OCI-LY1 (cell line): ENCODE measurements at regions not wholly inside any gene's neighbourhood (a gene's known extent, or its start where the extent isn't known, plus 50 kb on each side); places are given as distances from the start of the nearest gene placed in this dataset.
A peak's percentile ranks its signal among the peaks of the same experiment; 100 is the strongest.

Experiments used
- H2AFZ ChIP-seq: fragments of 200-600 bp; sonication (generic), shearing (Covaris generic); 2 replicates; pipeline ENCODE4 v1.6.0; 2014; ENCODE audit warnings: antibody characterized with exemption, mild to moderate bottlenecking, low read length
- H3F3A ChIP-seq: fragments of 200-600 bp; sonication (generic), shearing (Covaris generic); 2 replicates; pipeline ENCODE4 v1.6.0; 2014; ENCODE audit warnings: mild to moderate bottlenecking, antibody characterized with exemption, low read length, moderate library complexity; ENCODE audit not compliant: insufficient read depth
- H3K27ac ChIP-seq: fragments of 200-600 bp; sonication (generic); 2 replicates; pipeline ENCODE4 v1.5.1; 2014; ENCODE audit warnings: low read length, mixed run types, mild to moderate bottlenecking, low read depth; ENCODE audit not compliant: poor library complexity, severe bottlenecking
- H3K27me3 ChIP-seq: fragments of 200-600 bp; sonication (generic); 2 replicates; pipeline ENCODE4 v1.6.0; 2014; ENCODE audit warnings: antibody characterized with exemption, mild to moderate bottlenecking, low read length, moderate library complexity; ENCODE audit not compliant: insufficient read depth
- H3K36me3 ChIP-seq: fragments of 200-600 bp; sonication (generic); 2 replicates; pipeline ENCODE4 v1.6.1; 2014; ENCODE audit warnings: mild to moderate bottlenecking, antibody characterized with exemption, low read length, moderate library complexity, mixed read lengths; ENCODE audit not compliant: insufficient read depth
- H3K4me1 ChIP-seq: fragments of 200-600 bp; sonication (generic); 2 replicates; pipeline ENCODE4 v1.5.1; 2014; ENCODE audit warnings: mild to moderate bottlenecking, low read length, moderate library complexity; ENCODE audit not compliant: insufficient read depth, severe bottlenecking
- H3K4me2 ChIP-seq: fragments of 200-600 bp; sonication (generic), shearing (Covaris generic); 2 replicates; pipeline ENCODE4 v1.6.1; 2014; ENCODE audit warnings: low read length
- H3K4me3 ChIP-seq: fragments of 200-600 bp; sonication (generic); 2 replicates; pipeline ENCODE4 v1.5.1; 2014; ENCODE audit warnings: low read length, low read depth, mild to moderate bottlenecking, mixed read lengths; ENCODE audit not compliant: poor library complexity, severe bottlenecking
- H3K79me2 ChIP-seq: fragments of 200-600 bp; shearing (Covaris generic); 2 replicates; pipeline ENCODE4 v1.6.1; 2016; ENCODE audit warnings: mixed run types, low read length, mixed read lengths; ENCODE audit not compliant: insufficient read depth
- H3K9ac ChIP-seq: fragments of 200-600 bp; sonication (generic), shearing (Covaris generic); 2 replicates; pipeline ENCODE4 v1.6.1; 2014; ENCODE audit warnings: mild to moderate bottlenecking, low read length, mixed read lengths
- H3K9me2 ChIP-seq: fragments of 200-600 bp; sonication (generic), shearing (Covaris generic); 2 replicates; pipeline ENCODE4 v1.6.1; 2014; ENCODE audit warnings: low read depth, mild to moderate bottlenecking, low read length, mixed read lengths
- H3K9me3 ChIP-seq: fragments of 200-600 bp; shearing (Covaris generic); 2 replicates; pipeline ENCODE4 v1.6.1; 2014; ENCODE audit warnings: low read length, mixed read lengths
- H4K20me1 ChIP-seq: fragments of 200-600 bp; sonication (generic), shearing (Covaris generic); 2 replicates; pipeline ENCODE4 v1.6.0; 2016; ENCODE audit warnings: mild to moderate bottlenecking, low read length; ENCODE audit not compliant: insufficient read depth
- EZH2 ChIP-seq: fragments of 200-600 bp; sonication (generic), shearing (Covaris generic); IDR thresholded peaks from 2 replicates; pipeline ENCODE4 v1.8.0; 2017; ENCODE audit warnings: borderline replicate concordance, mixed run types, mild to moderate bottlenecking, antibody characterized with exemption, low read length, moderate library complexity, mixed read lengths
- TF ChIP-seq, protein P1 (sequence below): fragments of 200-600 bp; sonication (generic), shearing (Covaris generic); IDR thresholded peaks from 2 replicates; pipeline ENCODE4 v1.5.1; 2017; ENCODE audit warnings: mild to moderate bottlenecking, antibody characterized with exemption, low read length, moderate library complexity, mixed read lengths

DNA sequence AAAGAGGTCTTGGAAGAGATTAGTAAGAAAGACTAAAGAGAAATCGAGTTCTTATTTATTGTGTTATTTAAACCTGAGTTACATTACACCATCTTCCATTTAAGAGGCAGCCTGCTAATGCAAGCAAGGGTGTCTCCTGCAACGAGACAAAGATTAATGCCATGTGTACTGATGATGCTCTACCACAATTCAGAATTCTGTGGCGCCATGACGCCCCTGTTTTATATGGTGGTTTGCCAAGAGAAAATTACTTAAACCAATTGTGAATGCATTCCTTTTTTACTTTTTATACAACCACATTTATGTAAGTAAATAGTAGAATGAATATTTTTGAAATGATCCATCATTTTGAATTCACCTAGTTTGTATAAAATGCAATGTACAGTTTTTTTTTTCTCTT lies 356.1 kb upstream of the ZEB2 start:
- no peaks in the 10 kb centered on the region for H3F3A ChIP-seq
- no peak overlapping the region for H3K9ac ChIP-seq
- H3K36me3 ChIP-seq, result no peaks in the 10 kb centered on the region
- no peak overlapping the region for H3K27ac ChIP-seq
- TF ChIP-seq EZH2, result no peak
- TF ChIP-seq, protein P1, sequence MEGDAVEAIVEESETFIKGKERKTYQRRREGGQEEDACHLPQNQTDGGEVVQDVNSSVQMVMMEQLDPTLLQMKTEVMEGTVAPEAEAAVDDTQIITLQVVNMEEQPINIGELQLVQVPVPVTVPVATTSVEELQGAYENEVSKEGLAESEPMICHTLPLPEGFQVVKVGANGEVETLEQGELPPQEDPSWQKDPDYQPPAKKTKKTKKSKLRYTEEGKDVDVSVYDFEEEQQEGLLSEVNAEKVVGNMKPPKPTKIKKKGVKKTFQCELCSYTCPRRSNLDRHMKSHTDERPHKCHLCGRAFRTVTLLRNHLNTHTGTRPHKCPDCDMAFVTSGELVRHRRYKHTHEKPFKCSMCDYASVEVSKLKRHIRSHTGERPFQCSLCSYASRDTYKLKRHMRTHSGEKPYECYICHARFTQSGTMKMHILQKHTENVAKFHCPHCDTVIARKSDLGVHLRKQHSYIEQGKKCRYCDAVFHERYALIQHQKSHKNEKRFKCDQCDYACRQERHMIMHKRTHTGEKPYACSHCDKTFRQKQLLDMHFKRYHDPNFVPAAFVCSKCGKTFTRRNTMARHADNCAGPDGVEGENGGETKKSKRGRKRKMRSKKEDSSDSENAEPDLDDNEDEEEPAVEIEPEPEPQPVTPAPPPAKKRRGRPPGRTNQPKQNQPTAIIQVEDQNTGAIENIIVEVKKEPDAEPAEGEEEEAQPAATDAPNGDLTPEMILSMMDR, result no peak
- no peaks in the 10 kb centered on the region for H3K9me3 ChIP-seq
- no peaks in the 10 kb centered on the region for H3K79me2 ChIP-seq
- no peak overlapping the region for H3K4me3 ChIP-seq
- no peaks in the 10 kb centered on the region for H3K27me3 ChIP-seq
- no peak overlapping the region for H3K4me2 ChIP-seq
- no peak overlapping the region for H2AFZ ChIP-seq
- H3K4me1 ChIP-seq, result no peaks in the 10 kb centered on the region
- no peaks in the 10 kb centered on the region for H4K20me1 ChIP-seq
- H3K9me2 ChIP-seq, result no peaks in the 10 kb centered on the region

- H3K4me2 ChIP-seq, result no peak overlapping the region
- TF ChIP-seq, protein P1, result no peak
- TF ChIP-seq EZH2, result no peak
- H3K4me3 ChIP-seq, result no peak overlapping the region
- H3K9me2 ChIP-seq, result no peaks in the 10 kb centered on the region
- no peaks in the 10 kb centered on the region for H3K36me3 ChIP-seq
- no peak overlapping the region for H3K27ac ChIP-seq
- H3K4me1 ChIP-seq, result no peaks in the 10 kb centered on the region
- 0 out of 2 replicates have a peak overlapping the region, but pooled peaks have one; percentile 49 for H2AFZ ChIP-seq
- no peak overlapping the region for H3K9ac ChIP-seq
- no peaks in the 10 kb centered on the region for H3K27me3 ChIP-seq
- no peaks in the 10 kb centered on the region for H3K79me2 ChIP-seq
- no peaks in the 10 kb centered on the region for H3K9me3 ChIP-seq
- no peaks in the 10 kb centered on the region for H4K20me1 ChIP-seq
- H3F3A ChIP-seq, result no peaks in the 10 kb centered on the region
Observed at GRCh38 chr2:144875290-144875969, 355.5 kb upstream of the ZEB2 start.

DNA sequence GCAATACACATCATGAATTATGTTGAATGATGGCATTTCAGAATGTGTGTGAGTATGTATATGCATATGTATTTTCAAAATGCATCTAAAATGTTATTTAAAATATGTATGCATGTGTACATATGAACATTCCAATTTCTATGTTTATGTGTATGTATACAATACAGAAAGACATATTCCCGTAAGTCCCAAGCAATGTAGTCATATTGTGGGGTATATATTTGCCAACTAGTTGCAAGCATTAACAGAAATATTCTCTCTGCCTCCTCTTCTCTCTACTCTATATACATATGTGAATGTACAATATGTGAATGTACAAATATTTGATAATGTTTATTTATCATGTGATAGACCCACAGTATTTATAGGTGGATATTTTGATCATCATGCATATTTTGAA lies 345.8 kb upstream of the ZEB2 start:
- no peak overlapping the region for H3K4me2 ChIP-seq
- H3K79me2 ChIP-seq, result no peaks in the 10 kb centered on the region
- no peaks in the 10 kb centered on the region for H3K9me2 ChIP-seq
- no peaks in the 10 kb centered on the region for H4K20me1 ChIP-seq
- H3K36me3 ChIP-seq, result no peaks in the 10 kb centered on the region
- H3F3A ChIP-seq, result no peaks in the 10 kb centered on the region
- H3K9ac ChIP-seq, result no peak overlapping the region
- H3K4me1 ChIP-seq, result no peaks in the 10 kb centered on the region
- H3K4me3 ChIP-seq, result no peak overlapping the region
- TF ChIP-seq EZH2, result no peak
- TF ChIP-seq, protein P1, result no peak
- H3K9me3 ChIP-seq, result no peaks in the 10 kb centered on the region
- H3K27me3 ChIP-seq, result no peaks in the 10 kb centered on the region
- no peak overlapping the region for H2AFZ ChIP-seq
- H3K27ac ChIP-seq, result no peak overlapping the region
